Thoracic aorta (tissue), 2 donors: ENCODE measurements at regions not wholly inside any gene's neighbourhood (a gene's known extent, or its start where the extent isn't known, plus 50 kb on each side); places are given as distances from the start of the nearest gene placed in this dataset.

Experiments
- ATAC-seq: fragments of 150-250 bp; one replicate; pipeline ENCODE4 v1.8.0; 2017; ENCODE audit warnings: low read depth; ENCODE audit not compliant: insufficient number of reproducible peaks, low FRiP score
- DNase-seq: peaks from one replicate; pipeline ENCODE4 v3.0.0-alpha.2; 2020; ENCODE audit warnings: low spot score
- H3K27ac ChIP-seq, 2 donors: fragments of 200-600 bp; sonication (generic); 1 replicate in 1 of 2; 2 replicates in 1 of 2; pipeline ENCODE4 v1.5.1; 2016; ENCODE audit warnings: mild to moderate bottlenecking in 2 of 2, moderate library complexity in 2 of 2
- H3K27me3 ChIP-seq: fragments of 200-600 bp; sonication (generic); replicated peaks from 2 replicates; pipeline ENCODE4 v1.6.0; 2016; ENCODE audit warnings: mild to moderate bottlenecking; ENCODE audit not compliant: insufficient read depth
- H3K36me3 ChIP-seq: fragments of 200-600 bp; sonication (generic); one replicate; pipeline ENCODE4 v1.5.1; 2016
- H3K4me1 ChIP-seq, 2 donors: fragments of 200-600 bp; sonication (generic); 1 replicate in 1 of 2; 2 replicates in 1 of 2; pipeline versions ENCODE4 v1.5.1 to v1.6.0; 2016; ENCODE audit warnings: low read depth in 2 of 2, mild to moderate bottlenecking in 1 of 2; ENCODE audit not compliant: control insufficient read depth in 1 of 2
- H3K4me3 ChIP-seq: fragments of 200-600 bp; sonication (generic); 2 replicates; pipeline ENCODE4 v1.5.1; 2016; ENCODE audit warnings: mild to moderate bottlenecking
- H3K9me3 ChIP-seq: fragments of 200-600 bp; sonication (generic); 2 replicates; pipeline ENCODE4 v1.5.1; 2016
- TF ChIP-seq, protein P1 (sequence below): fragments of 200-600 bp; sonication (generic); IDR thresholded peaks from one replicate; pipeline ENCODE4 v1.5.1; 2019; ENCODE audit warnings: antibody characterized with exemption

DNA sequence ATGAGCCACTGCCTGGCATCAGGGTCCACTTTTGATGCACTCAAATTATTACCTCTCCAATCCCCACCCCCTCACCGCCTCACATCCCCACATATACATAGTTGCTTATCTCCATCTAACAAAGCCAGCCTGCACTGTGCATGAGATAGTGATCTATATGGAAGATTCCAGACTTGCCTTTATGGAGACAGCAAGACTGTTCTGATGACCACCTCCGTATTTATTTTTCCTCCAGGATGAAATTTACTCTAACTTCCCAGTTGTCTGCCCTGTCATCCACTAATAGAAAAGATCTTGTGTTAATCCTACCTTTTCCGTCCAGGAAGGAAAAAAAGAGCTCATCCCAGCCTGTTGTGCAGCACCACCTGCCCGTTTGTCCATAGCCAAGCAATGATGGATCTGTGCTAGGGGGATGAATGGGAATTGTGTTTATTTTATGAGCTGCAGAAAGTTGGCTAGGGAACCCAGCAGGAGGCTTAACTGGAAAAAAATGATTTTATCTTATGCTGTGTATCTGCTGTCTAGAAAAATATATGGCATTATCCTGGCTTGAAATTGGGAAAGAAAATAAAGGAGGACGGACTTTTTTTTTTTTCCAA is 114.5 kb downstream of the CD47 start:
- TF ChIP-seq, protein P1, sequence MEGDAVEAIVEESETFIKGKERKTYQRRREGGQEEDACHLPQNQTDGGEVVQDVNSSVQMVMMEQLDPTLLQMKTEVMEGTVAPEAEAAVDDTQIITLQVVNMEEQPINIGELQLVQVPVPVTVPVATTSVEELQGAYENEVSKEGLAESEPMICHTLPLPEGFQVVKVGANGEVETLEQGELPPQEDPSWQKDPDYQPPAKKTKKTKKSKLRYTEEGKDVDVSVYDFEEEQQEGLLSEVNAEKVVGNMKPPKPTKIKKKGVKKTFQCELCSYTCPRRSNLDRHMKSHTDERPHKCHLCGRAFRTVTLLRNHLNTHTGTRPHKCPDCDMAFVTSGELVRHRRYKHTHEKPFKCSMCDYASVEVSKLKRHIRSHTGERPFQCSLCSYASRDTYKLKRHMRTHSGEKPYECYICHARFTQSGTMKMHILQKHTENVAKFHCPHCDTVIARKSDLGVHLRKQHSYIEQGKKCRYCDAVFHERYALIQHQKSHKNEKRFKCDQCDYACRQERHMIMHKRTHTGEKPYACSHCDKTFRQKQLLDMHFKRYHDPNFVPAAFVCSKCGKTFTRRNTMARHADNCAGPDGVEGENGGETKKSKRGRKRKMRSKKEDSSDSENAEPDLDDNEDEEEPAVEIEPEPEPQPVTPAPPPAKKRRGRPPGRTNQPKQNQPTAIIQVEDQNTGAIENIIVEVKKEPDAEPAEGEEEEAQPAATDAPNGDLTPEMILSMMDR = no peak
- Histone ChIP-seq H3K27me3 (no peaks in the 10 kb centered on the region), H3K4me3 (no peak overlapping the region), H3K9me3 (no peaks in the 10 kb centered on the region), H3K27ac (no peak overlapping the region), H3K4me1 (peaks cover 0 to 4% of the 10 kb centered on the region in 2 donors), H3K36me3 (no peaks in the 10 kb centered on the region)
- ATAC-seq (no peak), DNase-seq (no peak)

DNA sequence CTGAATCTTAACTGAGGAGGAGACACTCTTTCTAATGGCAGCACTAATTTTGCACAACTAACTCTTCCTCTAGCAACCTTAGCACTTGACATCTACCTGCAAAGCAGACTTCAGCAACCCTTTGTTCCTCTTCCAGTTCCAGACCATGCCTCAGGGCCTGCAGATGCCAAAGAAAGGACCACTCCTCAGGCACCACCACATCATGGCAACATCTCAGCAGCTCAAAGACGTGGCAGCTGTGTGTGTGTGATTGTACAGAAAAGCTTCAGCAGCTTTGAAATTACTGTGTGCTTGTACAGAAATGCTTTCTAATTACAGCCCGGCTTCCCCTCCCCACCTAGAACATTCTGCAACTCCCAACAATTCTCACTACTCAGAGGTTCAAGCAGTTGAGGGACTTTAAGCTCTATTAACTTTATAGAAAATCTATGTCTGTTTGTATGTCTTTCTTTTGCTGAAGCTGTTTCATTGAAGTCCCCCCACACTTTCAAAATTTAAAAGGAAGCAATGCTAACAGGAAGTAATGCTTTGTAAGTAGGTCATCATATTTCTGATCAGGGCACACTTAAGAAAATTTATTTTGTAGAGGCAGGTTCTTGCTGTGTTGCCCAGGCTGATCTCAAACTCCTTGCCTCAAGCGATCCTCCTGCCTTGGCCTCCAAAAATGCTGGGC is 115.2 kb downstream of the CD47 start:
- TF ChIP-seq, protein P1 = no peak
- no peak for ATAC-seq
- H3K27me3 ChIP-seq = no peaks in the 10 kb centered on the region
- peaks cover 4 to 10% of the 10 kb centered on the region in 2 donors for H3K4me1 ChIP-seq
- DNase-seq = no peak
- H3K4me3 ChIP-seq = no peak overlapping the region
- no peaks in the 10 kb centered on the region for H3K36me3 ChIP-seq
- no peak overlapping the region for H3K27ac ChIP-seq
- H3K9me3 ChIP-seq = no peaks in the 10 kb centered on the region

DNA sequence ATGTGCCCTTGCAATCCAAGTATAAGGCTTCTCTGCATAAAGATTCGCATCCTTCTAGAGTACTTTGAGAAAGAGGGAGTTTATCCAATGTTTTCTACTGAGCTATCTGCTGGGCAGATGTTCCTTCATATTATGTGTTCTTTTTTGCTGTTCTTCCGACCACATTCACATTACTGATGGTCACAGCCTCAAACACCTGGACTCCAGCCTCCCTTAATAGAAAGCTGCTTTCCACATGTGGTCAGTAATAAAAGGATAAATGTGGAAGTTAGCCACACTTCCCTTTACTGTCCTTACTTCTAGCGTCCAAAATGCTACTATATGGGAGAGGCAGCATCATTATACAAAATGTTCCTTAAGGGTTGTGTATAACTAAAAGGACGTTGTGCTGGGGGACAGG is 116.9 kb downstream of the CD47 start:
- no peak for ATAC-seq
- H3K4me3 ChIP-seq = no peak overlapping the region
- H3K4me1 ChIP-seq = peaks cover 10 to 22% of the 10 kb centered on the region in 2 donors
- H3K27me3 ChIP-seq = no peaks in the 10 kb centered on the region
- H3K9me3 ChIP-seq = no peaks in the 10 kb centered on the region
- no peak for DNase-seq
- no peaks in the 10 kb centered on the region for H3K36me3 ChIP-seq
- TF ChIP-seq, protein P1 = no peak
- no peak overlapping the region for H3K27ac ChIP-seq

DNA sequence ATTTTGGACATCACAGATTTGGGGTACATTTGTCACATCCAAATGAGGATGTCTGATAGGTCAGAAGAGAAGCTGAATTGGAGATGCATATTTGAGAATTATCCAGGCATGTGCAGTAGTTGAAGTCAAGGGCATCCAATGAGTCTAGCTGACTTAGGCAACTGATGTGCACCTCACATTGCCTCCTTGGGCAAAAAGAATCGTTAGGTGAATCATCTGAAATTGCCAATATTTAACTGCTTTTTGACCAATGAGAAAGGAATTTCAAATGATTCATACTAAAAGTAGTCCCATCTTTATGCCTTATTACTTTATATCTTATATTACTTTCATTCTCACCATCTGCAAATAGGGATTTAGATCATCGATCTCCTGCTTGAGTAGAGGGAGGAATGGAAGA is 117.7 kb downstream of the CD47 start:
- DNase-seq = no peak
- no peaks in the 10 kb centered on the region for H3K36me3 ChIP-seq

DNA sequence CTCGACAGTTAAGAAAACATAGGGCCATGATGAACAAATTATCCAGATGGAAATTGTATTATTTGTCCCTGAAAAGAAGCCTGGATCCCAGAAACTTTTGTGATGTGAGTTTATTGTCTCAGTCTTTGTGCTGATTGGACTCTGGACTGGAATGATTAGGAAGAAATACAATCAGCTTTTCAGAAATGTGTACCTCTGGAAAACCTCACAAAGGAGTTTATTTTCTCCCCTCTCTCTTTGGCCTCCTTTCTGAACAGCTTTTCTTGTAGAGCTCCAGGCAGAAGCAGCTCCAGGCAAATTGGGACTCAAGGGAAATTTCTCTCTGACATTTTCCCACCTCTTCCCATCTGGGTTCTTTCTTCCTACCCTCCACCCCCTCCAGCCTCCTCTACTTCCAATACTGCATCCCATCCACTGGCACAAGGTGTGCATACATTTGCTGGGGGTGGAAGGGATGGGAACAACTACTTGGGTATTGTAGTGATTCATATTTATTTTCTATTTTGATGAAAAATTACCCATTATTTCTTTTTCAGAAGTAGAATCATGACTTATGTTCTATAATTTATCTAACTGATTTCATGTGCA is 119.7 kb downstream of the CD47 start:
- Histone ChIP-seq H3K27ac (no peak overlapping the region), H3K27me3 (no peaks in the 10 kb centered on the region), H3K4me1 (peaks cover 10 to 22% of the 10 kb centered on the region in 2 donors), H3K4me3 (no peak overlapping the region), H3K9me3 (no peaks in the 10 kb centered on the region), H3K36me3 (no peaks in the 10 kb centered on the region)
- ATAC-seq (no peak), DNase-seq (no peak)
- TF ChIP-seq, protein P1 = no peak

More for the DNA sequence above, 117.7 kb downstream of the CD47 start:
- TF ChIP-seq, protein P1 = no peak
- Histone ChIP-seq H3K9me3 (no peaks in the 10 kb centered on the region), H3K27ac (no peak overlapping the region), H3K27me3 (no peaks in the 10 kb centered on the region), H3K4me1 (peaks cover 10 to 22% of the 10 kb centered on the region in 2 donors), H3K4me3 (no peak overlapping the region)
- ATAC-seq = no peak
